Stimulated activated CD4-positive, alpha-beta T cell treated with anti-CD3 and anti-CD28 coated beads, TNF-alpha, amount 100 ng/mL, for 24 hours (primary cell): ENCODE measurements at regions not wholly inside any gene's neighbourhood (a gene's known extent, or its start where the extent isn't known, plus 50 kb on each side); places are given as distances from the start of the nearest gene placed in this dataset.

ENCODE experiments used
- DNase-seq, 3 experiments: peaks; one replicate each; pipeline ENCODE4 v3.0.0-alpha.2; 2020; ENCODE audit warnings: low read depth in 3 of 3

DNA sequence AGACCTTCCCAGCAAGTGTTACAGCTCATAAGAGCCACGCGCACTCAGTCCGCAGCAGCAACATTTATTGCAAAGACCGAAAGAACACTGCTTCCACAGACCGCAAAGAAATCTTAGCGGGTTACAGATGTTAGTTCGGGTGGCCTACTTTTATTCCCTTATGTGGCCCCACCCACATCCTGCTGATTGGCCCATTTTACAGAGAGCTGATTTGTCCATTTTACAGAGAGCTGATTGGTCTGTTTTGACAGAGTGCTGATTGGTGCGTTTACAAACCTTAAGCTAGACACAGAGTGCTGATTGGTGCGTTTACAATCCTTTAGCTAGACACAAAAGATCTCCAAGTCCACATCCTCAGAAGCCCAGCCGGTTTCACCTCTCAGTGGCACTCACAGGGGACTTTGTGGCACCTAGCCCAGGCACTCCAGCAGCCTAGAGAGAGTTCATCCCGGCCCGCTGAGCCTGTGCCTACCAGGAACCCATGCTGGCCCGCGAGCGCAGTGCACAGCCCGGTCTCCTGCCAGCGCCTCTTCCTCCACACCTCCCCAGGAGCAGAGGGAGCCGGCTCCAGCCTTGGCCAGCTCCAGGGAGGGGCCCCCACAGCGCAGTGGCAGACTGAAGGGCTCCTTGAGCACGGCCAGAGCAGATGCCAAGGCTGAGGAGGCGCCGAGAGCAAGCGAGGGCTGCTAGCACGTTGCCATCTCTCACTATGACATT is 244.3 kb upstream of the TSHZ2 start:
- DNase-seq, result no peak

DNA sequence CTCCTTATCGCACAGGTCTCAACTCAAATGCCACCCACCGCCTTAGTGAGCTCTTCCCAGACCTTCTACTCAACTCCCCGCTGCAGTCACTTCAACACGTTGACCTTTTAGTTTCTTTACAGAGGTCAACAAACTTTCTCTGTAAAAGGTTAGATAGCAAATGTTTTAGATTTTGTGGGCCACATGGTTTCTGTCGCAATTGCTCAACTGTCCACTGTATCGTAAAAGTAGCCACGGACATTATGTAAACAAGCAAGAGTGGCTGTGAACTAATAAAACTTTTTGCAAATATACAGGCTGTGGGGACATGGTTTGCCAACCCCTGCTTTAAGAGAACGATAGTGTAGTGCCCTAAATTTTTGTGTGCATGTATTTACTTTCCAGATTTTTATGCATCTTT is 247.6 kb upstream of the TSHZ2 start:
- no peak for DNase-seq

GRCh38 chr20:52722926-52723688 is 249.1 kb upstream of the TSHZ2 start:
- DNase-seq, result no peak

- DNase-seq, result no peak
Measured at GRCh38 chr20:52708137-52708536, 264.0 kb upstream of the TSHZ2 start.

- no peak for DNase-seq
Measured at GRCh38 chr20:52704553-52704952, 267.6 kb upstream of the TSHZ2 start.

DNA sequence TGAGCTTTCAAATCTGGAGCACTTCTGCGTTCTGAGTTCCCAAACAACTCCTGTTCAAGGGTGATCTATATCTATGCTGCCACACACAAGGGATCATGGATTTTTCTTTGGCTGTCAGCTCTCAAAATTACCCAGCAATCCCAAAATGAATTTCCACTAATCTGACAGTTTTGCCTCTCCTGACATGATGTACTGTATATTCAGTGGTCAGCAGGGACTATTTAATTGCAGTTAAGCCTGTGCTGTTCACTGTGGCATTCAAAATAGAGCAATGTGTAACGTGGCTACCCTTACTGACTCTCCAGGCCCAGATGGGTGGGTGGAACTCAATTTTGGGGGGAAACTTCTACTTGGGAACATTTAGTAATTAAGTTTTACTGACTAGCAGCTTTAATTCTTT is 283.8 kb upstream of the TSHZ2 start:
- DNase-seq, result no peak

DNA sequence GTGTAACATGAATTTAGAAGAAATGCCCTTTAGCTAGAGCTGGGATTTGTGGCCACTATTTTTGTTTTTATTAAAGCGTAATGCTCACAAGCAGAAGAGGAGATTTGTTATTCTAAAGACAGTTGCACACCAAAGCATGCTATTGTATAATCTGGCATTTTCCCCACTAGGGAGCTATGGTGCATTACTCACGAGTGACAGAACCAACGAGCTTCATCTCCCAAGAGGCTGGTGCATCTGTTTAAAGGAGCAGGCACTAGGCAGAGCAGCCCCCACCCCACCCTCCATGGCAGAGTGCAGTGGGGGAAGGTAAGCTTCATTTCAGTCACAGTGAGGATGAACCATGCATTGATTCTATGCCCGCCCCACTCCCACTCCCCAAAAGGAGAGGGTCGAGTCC is 287.3 kb upstream of the TSHZ2 start:
- DNase-seq, result no peak

DNA sequence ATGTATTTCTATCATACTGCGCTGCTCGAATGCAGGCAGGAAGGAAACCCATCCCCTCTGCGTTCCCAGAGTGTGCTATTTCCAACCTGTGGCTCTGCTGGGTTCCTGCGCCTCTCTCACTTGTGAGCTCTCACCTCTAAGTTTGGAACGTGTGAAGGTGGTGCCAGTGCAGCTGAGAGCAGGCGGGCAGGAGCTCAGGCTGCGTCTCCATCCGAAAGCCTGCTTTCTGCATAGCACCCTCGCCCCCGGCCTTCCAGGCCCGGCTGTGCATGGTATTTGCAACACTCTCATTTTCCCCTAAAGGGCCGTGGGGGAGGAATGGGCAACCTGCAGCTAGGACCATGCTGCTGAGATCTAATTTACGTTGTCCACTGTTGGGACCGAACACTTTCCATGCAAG is 288.0 kb upstream of the TSHZ2 start:
- DNase-seq, result no peak

DNA sequence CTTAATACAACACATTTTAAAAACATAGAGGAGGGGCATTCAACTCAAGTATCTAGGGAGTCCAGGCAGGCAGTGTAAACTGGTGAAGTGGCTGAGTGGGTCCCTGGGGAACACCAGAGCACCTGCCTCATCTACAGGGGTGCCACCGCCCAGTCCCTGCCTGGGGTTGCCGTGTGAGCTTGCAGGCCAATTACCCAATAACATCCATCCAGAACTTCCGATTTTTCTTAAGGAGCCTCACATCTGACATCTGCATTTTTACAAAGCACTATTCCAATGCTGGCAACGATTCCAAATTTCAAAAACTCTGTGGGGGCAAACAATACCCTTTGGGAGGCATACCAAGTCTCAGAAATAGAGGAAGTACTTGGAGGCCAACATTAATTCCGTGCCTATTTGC is 288.4 kb upstream of the TSHZ2 start:
- DNase-seq, result no peak

GRCh38 chr20:52682237-52682636 is 289.9 kb upstream of the TSHZ2 start:
- DNase-seq, result no peak

GRCh38 chr20:52681288-52681687 is 290.9 kb upstream of the TSHZ2 start:
- DNase-seq, result no peak

- DNase-seq, result no peak
Measured at GRCh38 chr20:52677216-52677615, 294.9 kb upstream of the TSHZ2 start.

GRCh38 chr20:52676283-52676995 is 295.7 kb upstream of the TSHZ2 start:
- no peak for DNase-seq

DNA sequence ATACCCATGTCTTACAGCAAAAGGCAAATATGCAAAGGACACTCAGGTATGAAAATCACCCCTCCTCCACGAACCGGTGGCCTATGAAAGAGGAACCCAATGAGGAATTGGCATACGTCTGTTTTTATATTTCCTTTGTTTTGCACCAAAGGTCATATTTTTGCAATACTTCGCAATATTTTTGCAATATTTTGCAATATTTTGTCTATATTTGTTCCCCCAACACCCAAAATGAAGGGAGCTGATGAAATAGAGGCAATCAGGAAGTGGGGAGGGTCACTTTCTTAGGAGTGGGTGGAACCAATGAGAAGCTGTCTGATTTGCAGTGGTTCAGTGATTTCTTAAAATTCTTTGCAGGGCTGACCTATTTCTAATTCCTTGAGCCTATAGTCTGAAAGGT is 296.8 kb upstream of the TSHZ2 start:
- no peak for DNase-seq

- DNase-seq, result no peak
Measured at GRCh38 chr20:52668626-52669025, 303.5 kb upstream of the TSHZ2 start.

- DNase-seq, result no peak
Measured at GRCh38 chr20:52667358-52667757, 304.8 kb upstream of the TSHZ2 start.

GRCh38 chr20:52665441-52665840 is 306.7 kb upstream of the TSHZ2 start:
- DNase-seq, result no peak

DNA sequence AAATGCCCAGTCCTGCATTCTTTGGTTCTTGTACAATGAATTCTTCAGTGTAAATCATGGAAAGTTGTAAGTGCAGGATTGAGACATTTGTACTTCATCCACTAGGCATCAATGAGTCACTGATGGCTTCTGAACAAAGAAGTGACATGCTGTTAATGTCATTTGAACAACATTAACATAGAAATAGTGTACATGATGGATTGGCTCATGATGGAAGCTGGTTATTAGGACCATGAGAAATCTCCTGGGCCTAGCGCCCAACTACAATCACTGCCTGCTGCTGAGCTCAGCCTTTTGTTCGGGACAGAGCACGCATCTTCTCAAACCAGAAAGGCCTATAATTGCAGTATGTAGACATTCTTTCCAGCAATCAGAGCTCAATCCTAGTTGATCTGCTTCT is 316.8 kb upstream of the TSHZ2 start:
- DNase-seq, result no peak

DNA sequence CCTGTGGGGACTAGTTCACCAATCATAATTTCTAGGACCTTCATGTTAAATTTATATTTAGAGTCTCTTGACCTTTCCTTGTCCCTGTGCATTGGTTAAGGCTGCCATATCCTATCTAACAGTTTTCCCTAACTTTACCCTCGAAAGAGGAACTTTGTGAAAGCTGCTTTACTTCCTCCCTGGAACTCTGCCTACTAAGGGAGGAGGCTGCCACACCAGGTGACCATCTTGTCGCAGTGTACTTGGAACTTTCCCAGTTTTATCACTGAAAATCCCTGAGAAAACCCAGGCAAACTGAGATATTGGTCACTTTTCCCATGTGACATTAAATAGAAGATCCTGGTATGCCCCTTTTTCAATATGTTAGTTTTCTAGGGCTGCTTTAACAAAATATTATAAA is 317.6 kb upstream of the TSHZ2 start:
- DNase-seq, result no peak

DNA sequence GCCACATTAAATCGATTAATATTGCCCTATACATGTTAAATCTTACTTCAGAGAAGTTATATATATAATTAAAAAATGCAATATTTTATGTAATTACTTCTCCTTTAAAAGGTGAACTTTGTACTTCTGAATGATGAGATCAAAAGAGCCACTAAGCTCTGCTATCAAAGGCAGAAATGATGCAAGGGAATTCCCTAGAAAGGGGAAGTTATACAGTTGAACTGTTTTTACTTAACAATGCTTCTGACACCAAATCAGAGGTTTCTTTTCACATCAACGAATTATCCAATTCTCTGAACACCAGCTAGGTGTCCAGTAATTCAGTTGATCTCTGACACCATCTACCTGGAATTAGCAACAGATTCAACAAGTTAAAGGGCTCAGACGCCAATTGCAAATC is 319.9 kb upstream of the TSHZ2 start:
- no peak for DNase-seq

DNA sequence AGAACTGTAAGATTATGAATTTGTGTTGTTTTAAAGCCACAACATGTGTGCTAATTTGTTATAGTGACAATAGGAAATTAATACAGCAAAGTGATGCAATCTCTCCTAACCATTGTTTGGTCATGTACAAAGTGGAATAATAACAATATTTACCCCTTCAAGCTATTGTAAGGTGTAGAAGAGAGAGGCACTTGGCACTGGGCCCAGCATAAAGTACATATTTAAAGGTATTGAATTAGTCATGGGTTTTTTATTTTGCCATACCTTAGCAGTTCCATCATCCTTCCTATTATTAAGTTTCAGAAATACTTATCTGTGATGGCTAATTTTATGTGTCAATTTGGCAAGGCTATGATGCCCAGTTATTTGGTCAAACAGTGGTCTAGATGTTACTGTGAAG is 322.4 kb upstream of the TSHZ2 start:
- DNase-seq, result no peak

DNA sequence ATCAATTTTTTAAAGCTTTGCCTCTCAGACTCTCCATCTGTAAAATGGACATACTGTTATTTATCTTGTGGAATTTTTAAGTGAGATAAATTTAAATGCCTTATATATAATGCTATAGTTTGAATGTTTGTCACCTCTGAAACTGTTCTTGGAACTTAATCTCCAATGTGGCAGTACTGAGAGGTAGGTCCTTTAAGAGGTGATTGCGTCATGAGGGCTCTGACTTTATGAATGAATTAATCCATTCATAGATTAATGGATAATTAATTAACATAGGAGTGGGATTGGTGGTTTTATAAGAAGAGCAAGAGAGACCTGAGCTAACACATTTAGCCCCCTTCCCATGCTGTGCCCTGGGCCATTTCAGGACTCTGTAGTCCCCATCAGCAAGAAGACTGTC is 326.3 kb upstream of the TSHZ2 start:
- no peak for DNase-seq

GRCh38 chr20:52643034-52643433 is 329.1 kb upstream of the TSHZ2 start:
- no peak for DNase-seq
